DLD1 (cell line): ENCODE measurements at regions not wholly inside any gene's neighbourhood (a gene's known extent, or its start where the extent isn't known, plus 50 kb on each side); places are given as distances from the start of the nearest gene placed in this dataset.

Experiments
- in situ Hi-C: cut with HindIII; loops from 2 replicates; pipeline ENCODE4 v1.10.0; 2017; ENCODE audit warnings: low sequenced_read_pairs

DNA sequence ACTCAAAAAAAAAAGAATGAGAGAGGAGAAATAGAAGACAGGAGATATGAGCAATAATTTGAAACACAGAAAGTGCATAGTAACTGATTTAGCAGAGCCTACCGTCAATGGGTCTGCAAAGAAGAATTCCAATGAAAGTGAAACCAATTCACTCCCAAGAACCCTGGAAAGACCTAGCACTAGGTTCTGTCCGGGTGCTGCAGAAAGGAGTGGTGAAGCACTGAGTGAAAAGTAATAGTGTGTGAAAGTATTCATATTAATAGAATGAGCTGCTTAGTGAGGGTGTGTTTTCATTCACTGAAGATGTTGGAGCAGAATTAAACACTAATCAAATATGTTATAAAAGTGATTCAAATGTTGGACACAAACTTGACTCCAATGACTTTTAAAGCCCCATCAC is 51.3 kb upstream of the SLC30A5 start:
- in situ Hi-C loops, result no loop called here

DNA sequence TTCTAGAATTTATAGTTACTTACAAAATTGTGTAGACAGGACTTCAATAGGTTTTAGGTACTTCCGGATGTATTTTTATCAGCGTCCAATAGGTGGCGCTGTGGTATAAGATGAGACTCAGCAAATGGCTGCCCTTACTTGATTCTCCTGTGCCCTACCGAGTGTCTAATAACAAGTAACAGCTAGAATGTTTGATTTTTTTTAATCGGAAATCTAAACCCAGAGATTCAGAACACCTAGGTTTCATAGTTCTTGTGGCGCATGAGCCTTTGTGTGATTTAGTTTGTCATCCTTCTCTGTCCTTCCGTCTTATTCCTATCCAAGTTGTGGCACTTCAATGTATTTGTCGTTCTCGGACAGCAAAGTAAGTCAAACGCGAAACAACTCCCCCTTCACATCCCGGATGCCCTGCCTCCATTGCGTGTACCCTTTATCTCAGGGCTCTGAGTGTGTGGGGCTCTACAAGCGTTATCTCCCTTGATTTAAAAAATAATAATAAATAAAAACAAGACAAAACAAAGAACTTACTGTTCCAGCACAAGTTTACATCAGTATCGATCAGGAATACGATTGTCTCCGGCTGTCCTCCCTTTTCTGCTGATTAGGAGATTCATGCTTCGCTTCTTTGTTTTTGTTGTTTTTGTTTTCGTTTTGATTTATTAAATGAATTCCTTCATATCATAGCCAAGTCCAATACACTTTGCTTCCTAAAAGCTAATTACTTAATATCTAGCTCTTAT is 50.7 kb upstream of the SLC30A5 start:
- in situ Hi-C loops, result no loop called here

DNA sequence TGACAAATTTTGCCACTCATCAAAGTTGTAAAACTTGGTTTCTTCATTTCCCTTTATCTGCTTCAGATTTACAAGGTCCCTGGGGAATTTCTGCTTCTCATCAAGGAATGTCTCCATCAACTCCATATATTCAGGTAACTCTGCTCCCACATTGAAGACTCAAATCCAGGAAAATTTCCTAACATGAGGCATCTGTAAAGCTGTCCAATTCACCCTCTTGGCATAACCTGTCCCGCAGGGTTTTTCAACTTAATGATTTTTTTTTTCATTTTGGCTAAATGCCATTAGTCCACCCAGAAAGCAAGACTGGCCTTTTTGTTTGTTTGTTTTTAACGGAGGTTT is 50.2 kb upstream of the SLC30A5 start:
- in situ Hi-C loops, result no loop called here
